DMS153 (cell line): ENCODE measurements at regions not wholly inside any gene's neighbourhood (a gene's known extent, or its start where the extent isn't known, plus 50 kb on each side); places are given as distances from the start of the nearest gene placed in this dataset.
"Not testable (repeated sequence)": the region's sequence is repeated elsewhere in the genome, so short reads cannot be mapped to it uniquely, and the experiment has no call there.

Experiments used
- DNase-seq: peaks from one replicate; lab custom pipeline; 2025; lab: John Stamatoyannopoulos, UW

DNA sequence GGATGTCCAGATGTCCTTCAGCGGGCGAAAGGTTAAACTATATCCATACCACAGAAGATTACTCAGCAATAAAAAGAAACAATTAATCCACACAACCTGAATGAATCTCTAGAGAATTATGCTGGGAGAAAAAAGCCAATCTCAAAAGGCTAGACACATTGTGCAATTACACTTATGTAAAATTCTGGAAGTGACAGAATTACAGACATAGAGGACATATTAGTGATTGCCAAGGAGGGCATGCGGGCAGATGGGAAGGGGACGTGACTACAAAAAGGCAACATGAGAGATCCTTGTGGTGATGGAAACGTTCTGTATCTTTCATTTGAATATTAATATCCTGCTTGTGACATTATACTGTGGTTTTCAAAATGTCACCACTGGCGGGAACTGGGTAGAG lies 103.5 kb upstream of the BMAL1 start:
- DNase-seq, result no peak

DNA sequence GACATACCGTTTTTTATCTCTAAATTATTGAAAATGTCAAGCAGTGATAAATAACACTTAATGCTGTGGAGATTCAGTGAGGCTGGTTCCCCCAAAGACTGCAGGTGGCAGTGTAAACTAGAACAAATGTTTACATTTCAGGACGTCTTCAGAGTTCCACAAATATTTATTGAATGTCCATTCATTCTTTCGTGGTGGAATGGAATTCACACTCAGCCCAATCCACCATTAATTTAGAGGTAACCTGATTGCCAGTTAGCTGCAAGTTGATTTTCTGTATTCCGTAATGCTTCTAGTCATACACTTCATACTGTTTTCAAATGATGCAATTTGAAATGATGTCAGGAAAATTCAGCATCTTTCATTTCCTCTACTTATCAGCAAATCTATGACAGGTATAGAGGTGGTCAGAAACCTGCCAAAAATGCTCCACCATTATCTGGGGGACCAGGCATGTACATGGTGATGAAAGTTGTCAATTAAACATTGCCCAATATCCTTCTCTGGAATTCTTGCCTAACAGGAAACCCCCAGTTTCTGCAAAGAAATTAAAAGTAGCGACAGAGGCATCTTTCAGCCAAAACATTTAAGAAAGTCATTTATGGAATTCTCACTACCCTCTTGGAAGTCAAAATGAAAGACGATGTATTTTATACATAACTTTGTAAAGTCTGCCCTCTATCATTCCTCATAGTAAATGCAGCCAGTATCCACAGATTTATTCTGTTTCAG lies 94.3 kb upstream of the BMAL1 start:
- DNase-seq, result peak; percentile 30

DNA sequence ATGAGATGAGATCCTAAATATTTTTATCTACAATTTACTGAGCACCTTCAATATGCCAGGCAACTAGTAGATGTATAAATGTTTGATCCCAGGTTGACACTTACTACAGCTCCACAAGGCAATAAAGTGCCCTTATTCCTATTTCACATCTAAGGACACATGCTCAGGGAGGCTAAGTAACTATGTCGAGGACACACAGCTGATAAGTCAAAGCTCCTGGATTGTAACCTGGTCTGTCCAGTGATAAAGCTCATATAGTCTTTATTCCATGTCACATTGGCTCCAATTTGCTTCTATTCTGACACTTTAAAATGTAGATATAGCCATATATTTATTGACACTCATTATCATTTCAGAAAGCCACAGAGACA lies 93.8 kb upstream of the BMAL1 start:
- DNase-seq, result no peak

DNA sequence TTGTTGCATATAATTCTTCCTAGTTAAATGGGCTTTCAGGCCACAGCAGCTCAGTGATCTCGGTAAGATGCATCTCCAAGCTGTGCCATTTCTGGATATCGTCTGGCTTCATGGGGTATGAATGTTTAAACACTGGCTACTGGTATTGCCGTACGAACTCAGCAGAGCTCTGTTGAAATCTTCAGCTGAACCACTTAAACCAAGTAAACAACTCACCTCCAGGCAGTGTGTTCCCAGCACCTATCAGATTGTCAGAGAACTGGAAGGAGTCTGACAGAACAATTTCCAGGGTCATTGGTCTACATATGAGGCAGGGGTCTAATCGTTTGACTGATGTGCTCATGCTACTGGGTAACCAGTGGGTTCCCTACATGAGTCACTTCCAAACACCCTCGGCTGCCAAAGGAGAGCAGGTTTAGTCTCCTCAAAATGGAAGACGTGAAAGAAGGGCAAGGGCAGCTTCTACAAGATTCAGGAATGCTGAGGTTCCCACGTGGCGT lies 93.2 kb upstream of the BMAL1 start:
- no peak for DNase-seq

DNA sequence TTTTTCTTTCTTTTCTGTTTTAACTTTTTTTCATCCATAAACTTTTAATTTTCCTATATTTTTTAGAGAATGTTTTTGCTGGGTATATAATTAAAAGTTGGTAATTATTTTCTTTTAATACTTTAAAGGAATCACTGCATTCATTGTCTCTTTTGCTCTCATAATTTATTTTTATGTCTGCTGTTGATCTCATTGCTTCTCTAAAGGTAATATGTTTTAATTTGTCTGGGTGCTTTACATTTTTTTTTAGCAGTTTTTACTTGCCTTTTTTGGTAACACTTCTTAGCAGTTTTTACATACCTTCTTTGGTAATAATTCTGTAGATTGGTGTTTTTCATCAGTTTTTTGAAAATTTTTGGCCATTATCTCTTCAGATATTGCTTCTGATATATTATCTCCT lies 89.4 kb upstream of the BMAL1 start:
- no peak for DNase-seq

DNA sequence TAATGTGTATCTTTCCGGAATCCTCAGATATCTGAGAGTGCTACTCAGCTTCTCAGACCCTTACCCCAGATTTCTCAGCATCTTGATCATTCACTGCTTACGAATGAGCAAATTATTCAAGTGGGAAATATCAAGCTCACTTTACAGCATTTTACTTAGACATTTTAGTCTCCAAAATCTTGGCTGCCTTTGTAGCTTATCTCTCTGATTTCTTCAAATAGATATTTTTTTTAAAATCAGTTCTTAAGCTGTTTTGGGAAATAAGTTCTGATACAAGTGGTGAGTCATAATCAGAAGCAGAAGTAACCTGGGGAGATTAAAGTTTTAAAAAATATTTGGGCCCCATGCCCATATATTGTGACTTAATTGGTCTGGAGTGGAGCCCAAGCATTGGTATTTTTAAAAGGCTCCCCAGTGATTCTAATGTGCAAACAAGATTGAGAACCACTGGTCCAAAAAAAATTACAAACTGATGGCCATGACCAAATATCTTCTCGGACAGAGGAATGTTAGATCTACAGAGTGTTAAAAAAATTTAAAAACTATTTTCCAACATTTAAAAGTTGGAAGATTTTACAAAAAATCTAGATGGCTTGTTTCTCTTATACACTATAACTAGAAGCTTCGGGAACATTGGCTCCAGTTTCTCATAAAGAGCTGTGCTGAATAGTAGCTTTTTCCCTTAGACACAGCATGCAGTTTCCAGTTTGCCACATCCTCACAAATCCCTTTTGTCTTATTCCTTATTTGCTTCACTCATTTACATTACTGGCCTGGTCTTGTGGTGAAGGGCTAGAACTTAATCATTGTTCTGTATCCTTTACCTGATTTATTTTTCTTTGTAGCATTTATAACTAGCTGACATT lies 87.8 kb upstream of the BMAL1 start:
- DNase-seq, result no peak

DNA sequence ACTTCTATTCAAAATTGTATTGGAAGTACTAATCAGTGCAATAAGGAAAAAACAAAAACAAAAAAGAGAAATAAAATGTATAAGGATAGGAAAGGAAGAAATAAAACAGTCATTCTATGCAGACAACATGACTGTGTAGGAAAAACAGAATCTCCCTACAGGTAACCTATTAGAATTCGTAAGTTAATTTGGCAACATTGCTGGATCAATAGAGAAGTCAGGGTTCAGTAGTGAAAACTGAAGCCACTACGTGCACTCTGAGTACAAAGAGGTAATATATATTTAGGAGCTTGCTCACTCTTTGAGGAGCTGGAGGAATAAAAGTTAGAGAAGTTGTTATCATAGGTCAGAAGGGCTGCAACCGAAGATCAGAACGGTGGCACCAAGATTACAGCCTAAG lies 84.0 kb upstream of the BMAL1 start:
- no peak for DNase-seq

DNA sequence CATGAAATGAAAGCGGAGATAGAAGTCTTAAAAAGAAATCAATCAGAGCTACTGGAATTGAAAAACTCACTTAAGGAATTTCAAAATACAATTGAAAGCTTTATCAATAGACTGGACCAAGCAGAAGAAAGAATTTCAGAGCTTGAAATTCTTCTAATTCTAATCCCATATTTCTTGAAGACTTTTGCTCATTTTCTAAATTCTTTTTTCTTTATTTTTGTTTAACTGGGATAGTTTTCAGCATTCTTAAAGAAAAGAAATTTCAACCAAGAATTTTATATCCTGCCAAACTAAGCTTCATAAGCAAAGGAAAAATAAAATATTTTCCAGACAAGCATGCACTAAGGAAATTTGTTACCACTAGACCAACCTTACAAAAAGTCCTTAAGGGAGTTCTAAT lies 80.2 kb upstream of the BMAL1 start:
- DNase-seq, result not testable (repeated sequence)

DNA sequence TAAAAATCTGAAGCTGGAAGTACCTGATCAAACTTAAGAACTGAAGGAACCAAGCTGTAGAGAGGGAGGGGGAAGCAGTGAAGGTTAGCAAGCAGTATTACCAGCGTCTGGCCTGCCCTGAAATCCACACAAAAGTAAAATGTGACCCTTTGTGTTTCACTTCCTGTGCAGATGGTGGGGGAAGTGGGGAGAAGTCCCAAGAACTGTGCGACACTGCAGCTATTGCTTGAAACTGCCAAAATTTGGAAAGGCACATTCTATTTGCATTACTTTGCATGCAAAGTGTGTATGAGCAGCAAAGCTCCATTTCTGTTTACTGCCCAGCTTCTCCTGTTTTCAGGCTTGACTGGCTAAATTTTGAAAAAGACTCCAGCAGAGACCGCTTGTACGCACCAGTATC lies 72.1 kb upstream of the BMAL1 start:
- DNase-seq, result no peak

DNA sequence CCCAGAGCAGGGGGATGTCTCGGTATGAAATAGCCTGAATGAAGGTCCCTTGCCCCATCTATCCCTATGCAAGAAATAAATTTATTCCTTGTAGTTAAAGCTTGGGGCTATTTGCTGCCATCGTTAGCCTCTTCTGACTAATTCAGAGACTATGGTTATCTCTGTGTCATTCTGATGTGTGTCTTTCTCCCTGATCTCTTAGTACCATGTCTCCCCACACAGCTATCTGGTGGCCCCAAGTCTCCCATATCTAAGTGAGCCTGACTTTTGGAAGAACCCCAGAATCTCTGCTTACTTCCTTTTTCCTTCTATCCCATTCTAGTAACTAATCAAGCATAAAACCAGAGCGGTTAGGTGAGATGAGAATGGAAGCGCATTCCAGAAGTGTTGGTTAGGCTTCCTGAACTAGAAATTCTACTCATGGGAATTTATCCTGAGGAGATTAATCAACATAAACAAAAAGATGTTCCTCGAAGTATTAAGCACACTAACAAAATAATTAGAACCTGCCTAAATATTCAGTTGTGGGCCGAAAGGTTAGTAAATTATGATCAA lies 71.4 kb upstream of the BMAL1 start:
- no peak for DNase-seq

DNA sequence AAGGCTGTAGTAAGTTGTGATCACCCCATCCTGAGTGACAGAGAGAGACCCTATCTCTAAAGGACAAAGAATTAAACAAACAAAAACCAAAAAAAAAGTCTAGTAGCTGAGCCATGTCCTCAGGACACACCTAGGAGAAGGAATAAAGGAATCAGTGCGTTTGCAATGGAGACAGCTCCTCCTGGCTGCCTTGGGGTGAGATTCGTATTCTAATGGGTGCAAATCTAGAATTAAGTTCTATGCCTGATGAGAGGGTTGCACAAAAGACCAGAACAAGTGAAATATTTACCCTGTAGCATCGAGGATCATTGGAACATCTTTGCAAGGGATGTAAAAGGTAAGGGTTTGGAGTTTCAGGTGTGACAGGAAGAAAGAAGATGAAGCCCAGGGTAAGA lies 70.3 kb upstream of the BMAL1 start:
- DNase-seq, result no peak

DNA sequence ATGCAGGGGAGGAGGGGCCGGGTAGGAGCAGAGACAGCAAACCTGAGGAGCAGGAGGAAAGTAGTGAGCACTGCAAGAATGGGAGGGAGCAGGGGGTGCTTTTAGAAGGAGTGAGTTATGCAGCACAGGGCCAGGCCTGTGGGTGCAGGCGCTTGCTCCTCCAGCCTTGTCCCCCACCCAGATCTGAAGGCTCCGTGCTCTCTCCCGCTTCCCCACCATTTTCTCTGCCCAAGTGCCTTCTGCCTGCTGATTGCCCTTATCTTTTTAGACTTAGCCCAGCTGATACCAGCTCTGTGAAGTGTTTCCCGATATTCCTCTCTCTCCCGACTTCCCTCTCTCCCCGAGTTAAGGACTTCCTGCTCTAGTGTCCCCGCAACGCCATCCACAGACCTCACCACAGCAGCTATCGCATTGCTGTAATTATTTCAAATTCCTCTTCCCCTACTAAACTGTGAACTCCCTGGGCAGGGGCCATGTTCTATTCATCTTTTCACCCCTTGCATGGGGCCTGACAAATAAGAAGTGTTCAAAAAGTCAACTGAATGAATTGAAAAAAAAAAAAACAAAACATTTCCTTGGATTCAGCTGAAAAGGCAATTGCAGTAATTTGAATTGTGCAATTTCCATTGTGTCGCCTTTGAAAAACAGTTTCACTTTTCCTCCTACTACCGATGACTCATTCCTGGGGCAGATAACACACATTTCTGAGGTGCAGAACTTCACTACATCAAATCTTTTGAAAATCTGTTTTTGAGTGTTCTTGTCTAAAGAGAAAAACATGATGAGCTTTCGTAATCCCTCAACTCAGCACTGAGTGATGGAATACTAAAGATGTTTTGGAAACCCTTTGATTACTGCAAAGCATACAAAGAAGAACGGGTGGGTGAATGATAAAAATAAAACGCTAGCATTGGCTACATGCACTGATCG lies 69.7 kb upstream of the BMAL1 start:
- DNase-seq, result peak; percentile 48

DNA sequence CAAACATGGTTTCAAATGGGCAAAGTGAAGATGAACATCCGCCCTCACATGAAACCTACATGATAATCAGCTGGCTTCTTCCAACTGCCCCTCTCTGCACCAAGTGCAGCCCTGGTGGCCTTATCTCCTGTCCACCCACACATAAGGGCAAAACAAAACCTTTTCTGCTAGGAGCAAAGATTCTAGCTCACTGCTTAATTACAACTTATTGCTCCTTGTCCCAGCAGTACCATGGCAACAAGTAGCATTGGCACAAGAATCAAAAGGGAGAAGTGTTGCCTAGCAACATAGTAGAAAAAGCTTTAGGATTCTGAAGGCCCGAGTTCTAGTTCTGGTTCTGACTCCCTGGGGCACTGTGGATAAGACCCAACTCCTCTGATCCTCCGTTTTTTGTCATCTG lies 68.7 kb upstream of the BMAL1 start:
- no peak for DNase-seq

DNA sequence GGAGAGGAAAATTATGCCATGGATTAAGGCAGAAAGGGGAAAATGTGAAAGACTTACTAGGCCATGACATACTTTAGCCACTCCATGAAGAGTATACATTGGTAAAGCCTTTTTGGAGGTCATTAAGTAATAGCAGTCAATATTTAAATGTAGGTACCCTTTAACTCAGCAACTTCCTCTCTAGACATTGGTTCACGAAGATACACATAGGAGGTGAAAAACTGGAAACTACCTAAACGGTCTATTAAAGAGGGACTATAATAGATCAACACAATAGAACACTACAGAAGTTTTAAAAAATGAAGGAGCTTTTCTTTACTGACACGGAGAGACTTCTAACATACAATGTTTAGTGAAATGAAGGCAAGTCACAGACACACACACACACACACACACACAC lies 68.2 kb upstream of the BMAL1 start:
- no peak for DNase-seq

DNA sequence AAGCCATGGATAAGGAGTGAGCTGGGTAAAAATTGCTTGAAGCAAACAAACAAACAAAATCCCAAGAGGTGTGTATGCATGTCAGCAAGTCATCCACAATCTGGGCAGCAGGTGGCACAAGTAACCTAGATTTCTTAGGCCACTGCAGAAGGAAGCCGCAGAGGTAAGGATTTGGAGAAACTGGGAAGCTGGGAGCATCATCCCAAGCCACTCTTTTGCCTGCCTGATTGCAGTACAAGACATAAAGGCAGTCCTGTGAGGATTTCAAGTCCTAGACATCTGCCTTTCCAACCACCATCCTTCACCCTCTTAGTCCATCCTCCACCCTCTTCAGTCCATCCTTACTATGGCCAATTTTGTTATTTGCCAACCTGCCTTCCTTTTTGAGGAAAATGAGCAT lies 67.2 kb upstream of the BMAL1 start:
- peak; percentile 57 for DNase-seq

DNA sequence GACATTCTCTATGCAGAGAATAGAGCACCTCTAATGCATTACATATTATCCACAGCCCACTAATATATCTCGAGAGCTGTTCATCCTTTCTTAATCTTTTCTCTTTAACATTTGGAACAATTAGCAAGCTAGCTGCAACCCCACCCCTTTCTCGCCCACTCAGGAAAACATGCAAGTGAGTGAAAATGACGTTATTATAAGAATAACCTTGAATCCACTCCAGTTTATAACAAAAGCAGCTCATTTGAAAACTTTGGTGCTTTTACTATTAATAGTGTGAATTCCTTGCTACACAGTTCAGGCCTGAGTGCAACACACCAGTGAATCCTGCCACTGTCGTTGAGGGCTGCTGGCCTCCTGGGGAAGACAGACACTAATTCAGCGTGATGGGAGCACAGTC lies 63.3 kb upstream of the BMAL1 start:
- DNase-seq, result no peak

DNA sequence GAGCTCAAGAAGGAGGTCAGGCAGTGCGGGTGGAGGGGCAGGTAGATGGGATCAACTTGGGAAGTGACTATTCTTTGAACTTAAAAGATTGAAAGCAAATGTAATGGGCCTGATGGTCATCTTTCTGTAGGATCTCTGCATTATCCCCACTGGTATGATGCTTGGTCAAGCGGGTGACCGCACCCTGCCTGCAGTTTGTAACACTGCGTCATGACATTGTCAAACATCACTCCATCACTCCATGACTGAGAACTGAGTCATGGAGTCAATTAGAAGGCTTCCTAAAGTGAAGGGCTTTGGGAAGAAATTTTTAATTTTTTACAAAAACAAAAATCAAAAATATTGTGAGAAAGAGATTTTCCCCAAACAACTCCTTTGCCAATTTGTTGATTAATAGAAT lies 62.4 kb upstream of the BMAL1 start:
- no peak for DNase-seq

DNA sequence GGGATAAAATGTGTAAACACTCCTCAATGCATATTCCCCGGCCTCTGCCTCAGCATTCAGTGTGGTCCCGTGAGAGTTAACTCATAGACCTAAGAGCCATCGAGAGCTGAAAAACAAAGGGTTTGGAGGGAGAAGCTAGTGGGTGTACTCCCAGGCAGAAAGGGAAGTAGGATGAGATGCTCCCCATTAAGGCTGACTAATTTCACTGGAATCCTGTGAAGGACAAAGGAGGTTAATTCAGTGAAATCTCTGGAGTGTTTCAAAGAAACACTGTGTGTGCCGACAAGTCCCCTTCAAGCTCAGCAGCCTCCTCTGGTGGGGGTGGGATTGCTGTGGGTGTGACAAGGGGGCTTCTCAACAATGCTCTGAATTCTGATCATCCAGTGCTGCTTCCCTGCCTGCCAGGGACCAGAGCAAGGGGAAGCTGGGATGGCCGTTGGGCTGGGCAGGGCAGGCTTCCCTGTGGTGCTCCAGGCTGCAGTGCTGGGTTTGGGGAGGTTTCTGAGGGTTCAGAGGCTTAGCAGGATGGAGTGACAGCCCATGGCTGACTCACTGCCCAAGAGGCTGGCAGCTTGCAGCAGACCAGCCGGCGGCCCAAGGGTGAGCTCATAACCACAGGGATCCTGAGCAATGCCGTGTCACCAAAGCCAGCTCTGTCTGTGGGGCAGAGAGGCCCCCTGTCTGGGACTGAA lies 61.4 kb upstream of the BMAL1 start:
- DNase-seq, result no peak

DNA sequence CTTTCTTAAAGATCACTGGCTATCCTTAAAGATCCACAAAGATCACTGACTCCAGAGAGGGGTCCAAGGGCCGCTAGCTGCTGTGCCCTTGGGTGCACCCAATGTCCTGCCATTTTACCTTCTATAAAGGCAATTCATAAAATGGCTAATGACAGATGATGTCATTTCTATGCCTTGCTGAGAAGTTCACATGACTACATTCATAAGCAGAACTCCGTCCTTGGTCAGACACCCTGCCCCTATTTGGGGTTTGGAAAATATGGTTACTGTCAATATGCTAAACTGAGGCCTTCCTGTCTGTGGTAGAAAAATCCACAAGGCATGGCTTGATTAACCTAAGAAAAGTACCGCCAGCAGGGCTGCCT lies 60.9 kb upstream of the BMAL1 start:
- DNase-seq, result no peak

DNA sequence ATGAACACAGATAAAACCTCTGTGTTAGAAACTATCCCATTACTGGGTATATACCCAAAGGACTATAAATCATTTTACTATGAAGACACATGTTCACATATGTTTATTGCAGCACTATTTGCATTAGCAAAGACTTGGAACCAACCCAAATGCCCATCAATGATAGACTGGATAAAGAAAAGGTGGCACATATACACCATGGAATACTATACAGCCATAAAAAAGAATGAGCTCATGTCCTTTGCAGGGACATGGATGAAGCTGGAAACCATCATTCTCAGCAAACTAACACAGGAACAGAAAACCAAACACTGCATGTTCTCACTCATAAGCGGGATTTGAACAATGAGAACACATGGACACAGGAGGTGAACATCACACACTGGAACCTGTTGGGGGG lies 58.9 kb upstream of the BMAL1 start:
- not testable (repeated sequence) for DNase-seq

DNA sequence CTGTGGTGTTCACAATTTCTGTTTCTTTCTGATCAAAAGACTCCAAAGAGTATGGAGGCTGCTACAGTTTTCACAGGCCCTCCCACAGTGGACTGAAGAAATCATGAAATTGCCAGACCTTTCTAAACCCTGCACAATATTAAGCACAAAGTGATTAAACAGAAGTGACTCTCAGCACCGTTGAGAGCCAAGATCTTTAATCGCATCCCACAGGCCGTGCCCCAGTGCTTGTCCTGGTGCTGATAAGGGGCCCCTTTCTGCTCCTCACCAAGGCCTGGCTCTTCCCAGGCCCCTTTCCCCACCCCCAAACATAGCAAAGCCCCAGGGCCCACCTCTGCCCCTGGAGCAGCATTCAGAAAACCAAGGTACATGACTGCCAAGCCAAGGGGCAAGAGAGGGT lies 57.4 kb upstream of the BMAL1 start:
- no peak for DNase-seq

DNA sequence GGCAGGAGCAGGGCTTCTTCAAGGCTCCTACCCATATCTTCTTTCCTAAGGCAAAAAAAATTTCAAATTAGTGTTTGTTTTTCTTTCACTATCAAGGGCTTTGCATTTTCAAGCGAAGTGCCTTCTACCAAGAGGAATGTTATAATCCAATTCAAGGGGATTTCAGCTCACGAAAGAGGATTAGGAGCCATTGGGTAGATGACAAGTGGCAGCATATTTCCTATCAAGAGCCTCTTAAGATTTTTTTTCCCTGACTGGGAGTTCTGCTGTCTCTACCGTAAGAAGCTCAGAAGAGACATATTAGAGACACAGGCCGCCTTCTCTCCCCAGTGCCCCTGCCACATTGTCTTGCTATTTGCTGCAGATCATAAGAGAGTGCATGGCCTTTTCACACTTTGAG lies 55.9 kb upstream of the BMAL1 start:
- DNase-seq, result no peak
